IMR-90 (cell line): ENCODE measurements at regions not wholly inside any gene's neighbourhood (a gene's known extent, or its start where the extent isn't known, plus 50 kb on each side); places are given as distances from the start of the nearest gene placed in this dataset.

Experiments
- ATAC-seq: fragments of 200-7000 bp; cut with Tn5 transposase; 2 replicates; pipeline ENCODE4 v1.9.1; 2020; ENCODE audit warnings: low read depth, mild to moderate bottlenecking, moderate library complexity
- BruUV-seq: library from RNA; stranded (reverse); fragments of 400-500 nt; replicated peaks from 2 replicates; lab custom pipeline; 2021; lab: Mats Ljungman, UMichigan
- CTCF ChIA-PET: fragments of 300-600 bp; formaldehyde crosslinking; extraction: SDS; loops from one replicate; lab custom pipeline; 2021; ENCODE audit warnings: antibody characterized with exemption; lab: Yijun Ruan, JAX
- POLR2A ChIA-PET: fragments of 300-600 bp; sonication (Branson Sonifier 250); formaldehyde crosslinking; loops from one replicate; lab custom pipeline; 2022; ENCODE audit warnings: antibody characterized with exemption; ENCODE audit not compliant: unreplicated experiment; lab: Charles Lee
- DNase-seq: peaks from one replicate; pipeline ENCODE4 v3.0.0; 2013
- H2AFZ ChIP-seq: replicated peaks from 2 replicates; pipeline ENCODE3; 2013; ENCODE audit warnings: low read length, mild to moderate bottlenecking; ENCODE audit not compliant: poor library complexity
- H2AK5ac ChIP-seq: 2 replicates; pipeline ENCODE4 v1.6.1; 2013; ENCODE audit warnings: low read depth, low read length, inconsistent platforms
- H2AK9ac ChIP-seq: replicated peaks from 2 replicates; pipeline ENCODE3; 2013; ENCODE audit warnings: mild to moderate bottlenecking, low read depth, low read length, moderate library complexity; ENCODE audit not compliant: poor library complexity
- H2BK120ac ChIP-seq: 2 replicates; pipeline ENCODE4 v1.6.1; 2013; ENCODE audit warnings: low read depth, low read length, inconsistent platforms
- H2BK15ac ChIP-seq: 3 replicates; pipeline ENCODE4 v1.6.1; 2013; ENCODE audit warnings: low read depth, low read length, inconsistent platforms
- H2BK20ac ChIP-seq: 2 replicates; pipeline ENCODE4 v1.6.1; 2013; ENCODE audit warnings: low read depth, mild to moderate bottlenecking, inconsistent platforms, low read length, moderate library complexity
- H2BK5ac ChIP-seq: 2 replicates; pipeline ENCODE4 v1.6.1; 2013; ENCODE audit warnings: mild to moderate bottlenecking, low read depth, low read length, inconsistent platforms; ENCODE audit not compliant: poor library complexity, severe bottlenecking
- H3K14ac ChIP-seq: replicated peaks from 2 replicates; pipeline ENCODE4 v1.6.1; 2013; ENCODE audit warnings: low read depth, low read length, inconsistent platforms
- H3K18ac ChIP-seq: 2 replicates; pipeline ENCODE4 v1.6.1; 2013; ENCODE audit warnings: low read depth, low read length, control low read depth
- H3K23ac ChIP-seq: 2 replicates; pipeline ENCODE4 v1.6.1; 2013; ENCODE audit warnings: low read depth, low read length, inconsistent platforms
- H3K27ac ChIP-seq: 2 replicates; pipeline ENCODE4 v1.5.1; 2013; ENCODE audit warnings: mild to moderate bottlenecking, control low read depth, low read length; ENCODE audit not compliant: insufficient read depth
- H3K27me3 ChIP-seq: 2 replicates; pipeline ENCODE4 v1.6.1; 2013; ENCODE audit warnings: low read length; ENCODE audit not compliant: control insufficient read depth, insufficient read depth
- H3K36me3 ChIP-seq: 2 replicates; pipeline ENCODE4 v1.6.1; 2013; ENCODE audit warnings: low read length, mixed read lengths; ENCODE audit not compliant: control insufficient read depth, insufficient read depth
- H3K4ac ChIP-seq: 2 replicates; pipeline ENCODE4 v1.6.1; 2013; ENCODE audit warnings: low read depth, low read length, inconsistent platforms
- H3K4me1 ChIP-seq: 2 replicates; pipeline ENCODE4 v1.6.1; 2013; ENCODE audit warnings: low read length, mixed read lengths; ENCODE audit not compliant: control insufficient read depth, insufficient read depth
- H3K4me2 ChIP-seq: 2 replicates; pipeline ENCODE4 v1.6.1; 2013; ENCODE audit warnings: low read depth, mild to moderate bottlenecking, control low read depth, low read length, moderate library complexity
- H3K4me3 ChIP-seq: 2 replicates; pipeline ENCODE4 v1.5.1; 2013; ENCODE audit warnings: low read depth, mild to moderate bottlenecking, control low read depth, low read length, moderate library complexity; ENCODE audit not compliant: insufficient read depth
- H3K56ac ChIP-seq: 2 replicates; pipeline ENCODE4 v1.6.1; 2013; ENCODE audit warnings: low read length, inconsistent platforms; ENCODE audit not compliant: insufficient read depth; ENCODE audit errors: extremely low read depth
- H3K79me1 ChIP-seq, 2 experiments: 2 replicates each; pipeline ENCODE4 v1.6.1; 2013; ENCODE audit warnings: low read length in 2 of 2, inconsistent platforms in 1 of 2, low read depth in 1 of 2
- H3K9ac ChIP-seq: 2 replicates; pipeline ENCODE4 v1.6.1; 2013; ENCODE audit warnings: low read depth, low read length, control low read depth
- H3K9me1 ChIP-seq: 2 replicates; pipeline ENCODE4 v1.6.1; 2013; ENCODE audit warnings: low read length, inconsistent platforms; ENCODE audit not compliant: insufficient read depth
- H3K9me3 ChIP-seq: 2 replicates; pipeline ENCODE4 v1.6.1; 2013; ENCODE audit warnings: low read length; ENCODE audit not compliant: control insufficient read depth, insufficient read depth
- H4K20me1 ChIP-seq: 2 replicates; pipeline ENCODE4 v1.6.1; 2013; ENCODE audit warnings: low read length, inconsistent platforms; ENCODE audit not compliant: insufficient read depth
- H4K5ac ChIP-seq: 2 replicates; pipeline ENCODE4 v1.6.1; 2013; ENCODE audit warnings: mild to moderate bottlenecking, low read depth, low read length, control low read depth
- H4K8ac ChIP-seq, 2 experiments: 2 replicates each; pipeline ENCODE4 v1.6.1; 2013; ENCODE audit warnings: low read depth in 2 of 2, low read length in 2 of 2, control low read depth in 1 of 2, inconsistent platforms in 1 of 2
- H4K91ac ChIP-seq: 2 replicates; pipeline ENCODE4 v1.6.1; 2013; ENCODE audit warnings: low read depth, low read length, inconsistent platforms; ENCODE audit not compliant: insufficient read depth
- BHLHE40 ChIP-seq: fragments of 150-350 bp; IDR thresholded peaks from 2 replicates; pipeline ENCODE4 v1.6.1; 2016; ENCODE audit warnings: mild to moderate bottlenecking, low read depth, low read length
- CEBPB ChIP-seq: IDR thresholded peaks from 2 replicates; pipeline ENCODE4 v1.6.1; 2012; ENCODE audit warnings: low read depth, low read length, improper control_type of control experiment
- CHD1 ChIP-seq: IDR thresholded peaks from 2 replicates; pipeline ENCODE4 v1.6.1; 2012; ENCODE audit warnings: low read depth, low read length, improper control_type of control experiment
- CTCF ChIP-seq: conservative IDR thresholded peaks from 2 replicates; pipeline ENCODE4 v1.5.1; 2012; ENCODE audit warnings: mild to moderate bottlenecking, low read depth, low read length, improper control_type of control experiment
- ELK1 ChIP-seq: fragments of 150-350 bp; IDR thresholded peaks from 2 replicates; pipeline ENCODE4 v1.6.1; 2016; ENCODE audit warnings: low read depth, mild to moderate bottlenecking, low read length, moderate library complexity, borderline replicate concordance
- FOS ChIP-seq: fragments of 150-350 bp; IDR thresholded peaks from 2 replicates; pipeline ENCODE4 v1.6.1; 2016; ENCODE audit warnings: low read depth, low read length
- MAFK ChIP-seq: IDR thresholded peaks from 2 replicates; pipeline ENCODE4 v1.6.1; 2012; ENCODE audit warnings: low read depth, low read length, improper control_type of control experiment
- MAZ ChIP-seq: IDR thresholded peaks from 2 replicates; pipeline ENCODE4 v1.6.1; 2012; ENCODE audit warnings: low read depth, mild to moderate bottlenecking, low read length, improper control_type of control experiment, moderate library complexity, borderline replicate concordance
- MXI1 ChIP-seq: IDR thresholded peaks from 2 replicates; pipeline ENCODE4 v1.6.1; 2012; ENCODE audit warnings: low read depth, mild to moderate bottlenecking, low read length, moderate library complexity, borderline replicate concordance
- NFE2L2 ChIP-seq: fragments of 150-350 bp; IDR thresholded peaks from 2 replicates; pipeline ENCODE4 v1.6.1; 2016; ENCODE audit warnings: low read depth, mild to moderate bottlenecking, low read length
- POLR2A ChIP-seq: IDR thresholded peaks from 2 replicates; pipeline ENCODE4 v1.6.1; 2012; ENCODE audit warnings: mild to moderate bottlenecking, low read depth, low read length
- RAD21 ChIP-seq: IDR thresholded peaks from 2 replicates; pipeline ENCODE4 v1.6.1; 2012; ENCODE audit warnings: low read length, improper control_type of control experiment
- RCOR1 ChIP-seq: IDR thresholded peaks from 2 replicates; pipeline ENCODE4 v1.6.1; 2012; ENCODE audit warnings: mild to moderate bottlenecking, low read length, improper control_type of control experiment; ENCODE audit not compliant: insufficient replicate concordance
- RFX5 ChIP-seq: IDR thresholded peaks from 2 replicates; pipeline ENCODE4 v1.8.0; 2012; ENCODE audit warnings: low read depth, mild to moderate bottlenecking, low read length, moderate library complexity
- SMC3 ChIP-seq: fragments of 150-350 bp; IDR thresholded peaks from 2 replicates; pipeline ENCODE4 v1.6.1; 2016; ENCODE audit warnings: low read depth, mild to moderate bottlenecking, antibody characterized with exemption, low read length, moderate library complexity
- USF2 ChIP-seq: fragments of 150-350 bp; IDR thresholded peaks from 2 replicates; pipeline ENCODE4 v1.6.1; 2017; ENCODE audit warnings: mild to moderate bottlenecking, antibody characterized with exemption, low read length, low read depth
- WGBS, 2 experiments: methylation state at CpG; one replicate each; pipeline versions ENCODE4 v1.1.5 to v1.1.7; 2013; ENCODE audit warnings: missing lambda C conversion rate in 2 of 2; ENCODE audit not compliant: insufficient read length in 1 of 2; ENCODE audit errors: extremely low coverage in 2 of 2; 5-methylcytosine and 5-hydroxymethylcytosine counted together
- dilution Hi-C: fragments of 300-500 bp; cut with HindIII; formaldehyde crosslinking; loops from one replicate; pipeline ENCODE4 v1.14.3; 2018; ENCODE audit warnings: low sequenced_read_pairs; ENCODE audit not compliant: unreplicated experiment
- in situ Hi-C: fragments of 300-500 bp; cut with MboI; formaldehyde crosslinking; loops from 3 replicates; pipeline ENCODE4 v1.14.3; 2019; ENCODE audit warnings: low sequenced_read_pairs, inconsistent platforms, mixed read lengths
- intact Hi-C: fragments of 100-400 bp; cut with micrococcal nuclease; formaldehyde crosslinking; loops from 2 replicates; pipeline ENCODE4 v1.10.0; 2022

DNA sequence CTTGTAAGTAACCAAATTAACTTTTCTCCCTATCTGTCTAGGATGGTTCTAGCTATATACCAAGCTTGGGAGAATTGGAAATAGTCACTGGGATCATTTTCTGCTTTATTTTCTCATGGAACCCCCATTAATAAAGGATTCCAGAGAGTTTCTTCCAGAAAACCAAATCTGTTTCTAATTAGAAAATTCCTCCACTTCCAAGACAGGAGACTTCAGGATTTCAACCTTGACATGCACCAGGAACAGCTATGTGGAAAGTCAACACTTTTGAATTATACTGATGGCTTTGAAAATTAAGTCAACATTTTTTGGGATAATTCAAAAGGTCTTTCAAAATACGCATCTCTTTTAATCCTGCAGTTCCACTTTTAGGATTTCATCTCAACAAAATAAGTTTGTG, 138.3 kb downstream of the MEX3B start:
- H2BK5ac ChIP-seq, result no peak overlapping the region
- no peak overlapping the region for H4K5ac ChIP-seq
- H3K14ac ChIP-seq, result no peak overlapping the region
- no CpG with 5 or more reads among the region's 1 CpG for WGBS, 2 experiments
- no peak overlapping the region for H4K91ac ChIP-seq
- TF ChIP-seq POLR2A (no peak), FOS (no peak), SMC3 (no peak), MAZ (no peak), ELK1 (no peak), MXI1 (no peak), RFX5 (no peak), USF2 (no peak), CTCF (no peak), NFE2L2 (no peak), CHD1 (no peak), BHLHE40 (no peak), MAFK (no peak), CEBPB (no peak), RCOR1 (no peak), RAD21 (no peak)
- peaks cover 7% of the 10 kb centered on the region; the same call in 1 of the 2 replicates for H3K9me1 ChIP-seq
- in situ Hi-C loops, result no loop called here
- H3K4ac ChIP-seq, result no peak overlapping the region
- H3K27ac ChIP-seq, result no peak overlapping the region
- no peak overlapping the region for H3K18ac ChIP-seq
- no TSS peak for BruUV-seq
- ChIA-PET CTCF (no interaction called here), POLR2A (no interaction called here)
- no peak overlapping the region for H2AFZ ChIP-seq
- no peak for DNase-seq
- no peaks in the 10 kb centered on the region for H4K20me1 ChIP-seq
- no peak overlapping the region for H3K23ac ChIP-seq
- H3K36me3 ChIP-seq, result no peaks in the 10 kb centered on the region
- dilution Hi-C loops, result no loop called here
- no peak overlapping the region for H2AK9ac ChIP-seq
- ATAC-seq, result no peak
- no peak overlapping the region for H2BK15ac ChIP-seq
- H4K8ac ChIP-seq, result no peak overlapping the region
- H3K27me3 ChIP-seq, result no peaks in the 10 kb centered on the region; the same call in 1 of the 2 replicates
- H2AK5ac ChIP-seq, result no peak overlapping the region
- intact Hi-C loops, result no loop called here
- H3K9me3 ChIP-seq, result no peaks in the 10 kb centered on the region
- no peak overlapping the region for H2BK20ac ChIP-seq
- no peak overlapping the region for H3K4me3 ChIP-seq
- H3K9ac ChIP-seq, result no peak overlapping the region
- H3K4me1 ChIP-seq, result peaks cover 19% of the 10 kb centered on the region
- H2BK120ac ChIP-seq, result no peak overlapping the region
- H3K79me1 ChIP-seq, result no peaks in the 10 kb centered on the region
- no peak overlapping the region for H3K4me2 ChIP-seq
- no peak overlapping the region for H3K56ac ChIP-seq
